ENCODE measurements at regions not wholly inside any gene's neighbourhood (a gene's known extent, or its start where the extent isn't known, plus 50 kb on each side); places are given as distances from the start of the nearest gene placed in this dataset.

DNA sequence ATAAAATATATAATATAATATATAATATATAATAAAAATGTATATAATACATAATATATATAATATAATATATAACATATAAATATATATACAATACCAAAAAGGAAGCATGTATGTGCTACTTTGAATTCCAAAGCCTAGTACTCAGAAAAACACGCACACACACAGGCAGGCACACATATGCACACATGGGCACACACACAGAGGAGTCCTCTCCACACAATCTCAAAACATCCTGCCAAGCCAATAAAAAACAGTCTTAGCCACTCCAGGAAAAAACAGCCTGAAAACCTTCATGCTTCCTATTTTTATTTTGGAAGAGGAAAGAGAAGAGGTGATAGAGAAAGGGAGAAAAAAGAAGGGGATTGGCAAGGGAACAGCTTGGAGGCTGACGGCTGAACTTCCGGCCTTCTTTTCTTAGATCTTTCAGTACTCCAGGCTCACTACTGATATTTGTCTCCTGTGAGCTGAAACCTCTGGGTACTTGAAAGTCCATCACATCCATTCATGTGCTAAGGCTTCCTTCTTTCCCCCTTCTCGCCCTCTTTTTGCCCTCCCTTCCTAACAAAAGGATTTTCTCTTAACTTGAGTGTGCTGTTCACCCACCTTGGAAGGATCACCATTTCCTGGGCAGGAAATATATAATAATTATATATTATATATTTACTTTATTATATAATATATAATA is 394.2 kb downstream of the NUAK1 start:
- TF ChIP-seq, protein P1, sequence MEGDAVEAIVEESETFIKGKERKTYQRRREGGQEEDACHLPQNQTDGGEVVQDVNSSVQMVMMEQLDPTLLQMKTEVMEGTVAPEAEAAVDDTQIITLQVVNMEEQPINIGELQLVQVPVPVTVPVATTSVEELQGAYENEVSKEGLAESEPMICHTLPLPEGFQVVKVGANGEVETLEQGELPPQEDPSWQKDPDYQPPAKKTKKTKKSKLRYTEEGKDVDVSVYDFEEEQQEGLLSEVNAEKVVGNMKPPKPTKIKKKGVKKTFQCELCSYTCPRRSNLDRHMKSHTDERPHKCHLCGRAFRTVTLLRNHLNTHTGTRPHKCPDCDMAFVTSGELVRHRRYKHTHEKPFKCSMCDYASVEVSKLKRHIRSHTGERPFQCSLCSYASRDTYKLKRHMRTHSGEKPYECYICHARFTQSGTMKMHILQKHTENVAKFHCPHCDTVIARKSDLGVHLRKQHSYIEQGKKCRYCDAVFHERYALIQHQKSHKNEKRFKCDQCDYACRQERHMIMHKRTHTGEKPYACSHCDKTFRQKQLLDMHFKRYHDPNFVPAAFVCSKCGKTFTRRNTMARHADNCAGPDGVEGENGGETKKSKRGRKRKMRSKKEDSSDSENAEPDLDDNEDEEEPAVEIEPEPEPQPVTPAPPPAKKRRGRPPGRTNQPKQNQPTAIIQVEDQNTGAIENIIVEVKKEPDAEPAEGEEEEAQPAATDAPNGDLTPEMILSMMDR (IDR thresholded peaks at IDR 0.05): no peak
- no peak for TF ChIP-seq POLR2A (IDR thresholded peaks at IDR 0.05)

All from uterus (tissue), 2 donors.